ENCODE measurements at regions not wholly inside any gene's neighbourhood (a gene's known extent, or its start where the extent isn't known, plus 50 kb on each side); places are given as distances from the start of the nearest gene placed in this dataset.

DNA sequence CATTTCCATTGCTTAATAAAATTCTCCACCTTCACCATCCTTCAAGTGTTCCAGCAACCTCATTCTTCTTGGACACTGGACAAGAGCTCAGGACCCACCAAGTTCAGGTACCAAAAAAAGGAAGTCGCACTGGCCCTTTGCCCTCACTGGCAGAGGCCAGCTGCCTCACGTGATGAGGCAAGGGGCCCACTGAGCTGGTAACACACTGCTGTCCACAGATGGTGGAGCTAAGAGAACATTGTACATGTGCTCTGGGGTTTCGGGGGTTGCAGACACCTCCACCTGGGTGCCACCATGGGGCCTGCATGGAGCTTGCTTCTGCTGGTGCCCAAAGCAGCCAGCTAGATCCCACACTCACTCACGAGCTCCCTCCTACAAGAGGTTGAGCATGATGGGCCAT, 71.3 kb downstream of the SCG2 start:
- no peak overlapping the region for H3K4me3 ChIP-seq (ENCODE audit: low read length)
- DNase-seq (ENCODE audit: low read depth), result no peak
- TF ChIP-seq, protein P1, sequence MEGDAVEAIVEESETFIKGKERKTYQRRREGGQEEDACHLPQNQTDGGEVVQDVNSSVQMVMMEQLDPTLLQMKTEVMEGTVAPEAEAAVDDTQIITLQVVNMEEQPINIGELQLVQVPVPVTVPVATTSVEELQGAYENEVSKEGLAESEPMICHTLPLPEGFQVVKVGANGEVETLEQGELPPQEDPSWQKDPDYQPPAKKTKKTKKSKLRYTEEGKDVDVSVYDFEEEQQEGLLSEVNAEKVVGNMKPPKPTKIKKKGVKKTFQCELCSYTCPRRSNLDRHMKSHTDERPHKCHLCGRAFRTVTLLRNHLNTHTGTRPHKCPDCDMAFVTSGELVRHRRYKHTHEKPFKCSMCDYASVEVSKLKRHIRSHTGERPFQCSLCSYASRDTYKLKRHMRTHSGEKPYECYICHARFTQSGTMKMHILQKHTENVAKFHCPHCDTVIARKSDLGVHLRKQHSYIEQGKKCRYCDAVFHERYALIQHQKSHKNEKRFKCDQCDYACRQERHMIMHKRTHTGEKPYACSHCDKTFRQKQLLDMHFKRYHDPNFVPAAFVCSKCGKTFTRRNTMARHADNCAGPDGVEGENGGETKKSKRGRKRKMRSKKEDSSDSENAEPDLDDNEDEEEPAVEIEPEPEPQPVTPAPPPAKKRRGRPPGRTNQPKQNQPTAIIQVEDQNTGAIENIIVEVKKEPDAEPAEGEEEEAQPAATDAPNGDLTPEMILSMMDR (conservative IDR thresholded peaks at IDR 0.05; ENCODE audit: low read depth, low read length), result no peak

DNA sequence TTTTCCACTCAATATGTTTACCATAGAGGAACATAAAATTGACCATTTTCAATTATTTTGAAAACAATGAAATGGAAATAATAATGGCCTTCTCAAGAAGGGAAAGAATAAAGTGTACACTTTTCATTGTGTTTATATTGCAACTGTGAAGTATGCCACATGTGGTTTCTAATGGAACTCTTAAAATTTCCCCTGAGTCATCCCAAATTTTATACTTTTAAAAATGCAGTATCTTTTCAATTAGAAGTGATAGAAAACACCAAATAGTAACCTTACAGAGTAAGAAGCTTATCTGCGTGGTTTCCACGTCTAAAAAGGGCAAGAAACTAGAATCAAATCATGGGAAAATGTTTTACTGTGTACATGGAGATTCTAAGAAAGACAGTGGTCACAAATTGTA, 70.0 kb downstream of the SCG2 start:
- DNase-seq (ENCODE audit: low read depth), result no peak
- no peak overlapping the region for H3K4me3 ChIP-seq (ENCODE audit: low read length)
- TF ChIP-seq, protein P1 (conservative IDR thresholded peaks at IDR 0.05; ENCODE audit: low read depth, low read length), result no peak

- DNase-seq (ENCODE audit: low read depth), result no peak
- TF ChIP-seq, protein P1 (conservative IDR thresholded peaks at IDR 0.05; ENCODE audit: low read depth, low read length), result no peak
- no peak overlapping the region for H3K4me3 ChIP-seq (ENCODE audit: low read length)
These were observed 69.4 kb downstream of the SCG2 start for GRCh38 chr2:223532712-223533111.

DNA sequence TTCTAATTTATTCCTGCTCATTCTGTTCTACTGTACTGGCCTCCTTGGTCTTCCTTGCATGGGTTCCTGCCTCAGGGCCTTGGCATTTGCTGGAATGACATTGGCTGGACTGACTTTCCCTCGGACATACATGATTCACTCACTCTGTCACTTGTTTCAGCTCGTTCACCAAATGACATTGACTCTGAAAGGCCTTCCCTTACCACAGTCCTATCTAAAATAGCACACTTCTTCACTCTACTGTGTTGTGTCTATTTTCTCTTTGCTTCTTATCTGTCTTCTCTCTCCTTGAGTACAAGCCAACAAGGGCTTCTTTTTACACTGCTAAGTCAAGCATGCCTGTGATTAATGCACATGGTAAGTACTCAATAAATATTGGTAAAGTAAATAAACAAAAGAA, 65.6 kb downstream of the SCG2 start:
- no peak overlapping the region for H3K4me3 ChIP-seq (ENCODE audit: low read length)
- no peak for DNase-seq (ENCODE audit: low read depth)
- TF ChIP-seq, protein P1 (conservative IDR thresholded peaks at IDR 0.05; ENCODE audit: low read depth, low read length), result no peak

- TF ChIP-seq, protein P1 (conservative IDR thresholded peaks at IDR 0.05; ENCODE audit: low read depth, low read length), result no peak
- H3K4me3 ChIP-seq (ENCODE audit: low read length), result no peak overlapping the region
- no peak for DNase-seq (ENCODE audit: low read depth)
These were observed 65.0 kb downstream of the SCG2 start for GRCh38 chr2:223537115-223537514.

GRCh38 chr2:223537651-223538601, 64.2 kb downstream of the SCG2 start:
- no peak overlapping the region for H3K4me3 ChIP-seq (ENCODE audit: low read length)
- DNase-seq (ENCODE audit: low read depth), result no peak
- TF ChIP-seq, protein P1 (conservative IDR thresholded peaks at IDR 0.05; ENCODE audit: low read depth, low read length), result no peak

GRCh38 chr2:223538920-223539440, 63.2 kb downstream of the SCG2 start:
- no peak overlapping the region for H3K4me3 ChIP-seq (ENCODE audit: low read length)
- TF ChIP-seq, protein P1 (conservative IDR thresholded peaks at IDR 0.05; ENCODE audit: low read depth, low read length), result no peak

More at GRCh38 chr2:223538920-223539440, 63.2 kb downstream of the SCG2 start:
- DNase-seq (ENCODE audit: low read depth), result no peak

Data from retinal pigment epithelial cell (primary cell).